ENCODE measurements at regions not wholly inside any gene's neighbourhood (a gene's known extent, or its start where the extent isn't known, plus 50 kb on each side); places are given as distances from the start of the nearest gene placed in this dataset.

GRCh38 chr14:101082036-101082435 is 178.5 kb upstream of the RTL1 start:
- Histone ChIP-seq H3K4me3 (ENCODE audit: low read length) (no peak overlapping the region), H3K79me2 (ENCODE audit: low read length) (no peaks in the 10 kb centered on the region), H3K9ac (ENCODE audit: low read length) (no peak overlapping the region), H3K9me2 (replicated peaks; ENCODE audit: insufficient read depth, low read length) (no peaks in the 10 kb centered on the region), H4K20me1 (ENCODE audit: insufficient read depth, low read length) (no peaks in the 10 kb centered on the region), H3K36me3 (replicated peaks; ENCODE audit: insufficient read depth, low read length) (no peaks in the 10 kb centered on the region), H2AFZ (ENCODE audit: low read length) (no peak overlapping the region), H3K9me3 (replicated peaks; ENCODE audit: insufficient read depth, low read length) (no peaks in the 10 kb centered on the region), H3F3A (ENCODE audit: insufficient read depth, low read length) (no peaks in the 10 kb centered on the region), H3K27ac (ENCODE audit: low read length) (no peak overlapping the region), H3K27me3 (replicated peaks; ENCODE audit: insufficient read depth, low read length) (peaks cover 15% of the 10 kb centered on the region), H3K4me1 (ENCODE audit: low read length) (no peaks in the 10 kb centered on the region), H3K4me2 (ENCODE audit: low read depth, low read length) (no peak overlapping the region)
- no peak for TF ChIP-seq EZH2 (optimal IDR thresholded peaks at IDR 0.05; ENCODE audit: low read depth, low read length)
- TF ChIP-seq, protein P1, sequence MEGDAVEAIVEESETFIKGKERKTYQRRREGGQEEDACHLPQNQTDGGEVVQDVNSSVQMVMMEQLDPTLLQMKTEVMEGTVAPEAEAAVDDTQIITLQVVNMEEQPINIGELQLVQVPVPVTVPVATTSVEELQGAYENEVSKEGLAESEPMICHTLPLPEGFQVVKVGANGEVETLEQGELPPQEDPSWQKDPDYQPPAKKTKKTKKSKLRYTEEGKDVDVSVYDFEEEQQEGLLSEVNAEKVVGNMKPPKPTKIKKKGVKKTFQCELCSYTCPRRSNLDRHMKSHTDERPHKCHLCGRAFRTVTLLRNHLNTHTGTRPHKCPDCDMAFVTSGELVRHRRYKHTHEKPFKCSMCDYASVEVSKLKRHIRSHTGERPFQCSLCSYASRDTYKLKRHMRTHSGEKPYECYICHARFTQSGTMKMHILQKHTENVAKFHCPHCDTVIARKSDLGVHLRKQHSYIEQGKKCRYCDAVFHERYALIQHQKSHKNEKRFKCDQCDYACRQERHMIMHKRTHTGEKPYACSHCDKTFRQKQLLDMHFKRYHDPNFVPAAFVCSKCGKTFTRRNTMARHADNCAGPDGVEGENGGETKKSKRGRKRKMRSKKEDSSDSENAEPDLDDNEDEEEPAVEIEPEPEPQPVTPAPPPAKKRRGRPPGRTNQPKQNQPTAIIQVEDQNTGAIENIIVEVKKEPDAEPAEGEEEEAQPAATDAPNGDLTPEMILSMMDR (IDR thresholded peaks at IDR 0.05; ENCODE audit: low read length), result no peak
- no peak for TF ChIP-seq EZH2phosphoT487 (IDR thresholded peaks at IDR 0.05; ENCODE audit: low read length)
- no peak for DNase-seq

DNA sequence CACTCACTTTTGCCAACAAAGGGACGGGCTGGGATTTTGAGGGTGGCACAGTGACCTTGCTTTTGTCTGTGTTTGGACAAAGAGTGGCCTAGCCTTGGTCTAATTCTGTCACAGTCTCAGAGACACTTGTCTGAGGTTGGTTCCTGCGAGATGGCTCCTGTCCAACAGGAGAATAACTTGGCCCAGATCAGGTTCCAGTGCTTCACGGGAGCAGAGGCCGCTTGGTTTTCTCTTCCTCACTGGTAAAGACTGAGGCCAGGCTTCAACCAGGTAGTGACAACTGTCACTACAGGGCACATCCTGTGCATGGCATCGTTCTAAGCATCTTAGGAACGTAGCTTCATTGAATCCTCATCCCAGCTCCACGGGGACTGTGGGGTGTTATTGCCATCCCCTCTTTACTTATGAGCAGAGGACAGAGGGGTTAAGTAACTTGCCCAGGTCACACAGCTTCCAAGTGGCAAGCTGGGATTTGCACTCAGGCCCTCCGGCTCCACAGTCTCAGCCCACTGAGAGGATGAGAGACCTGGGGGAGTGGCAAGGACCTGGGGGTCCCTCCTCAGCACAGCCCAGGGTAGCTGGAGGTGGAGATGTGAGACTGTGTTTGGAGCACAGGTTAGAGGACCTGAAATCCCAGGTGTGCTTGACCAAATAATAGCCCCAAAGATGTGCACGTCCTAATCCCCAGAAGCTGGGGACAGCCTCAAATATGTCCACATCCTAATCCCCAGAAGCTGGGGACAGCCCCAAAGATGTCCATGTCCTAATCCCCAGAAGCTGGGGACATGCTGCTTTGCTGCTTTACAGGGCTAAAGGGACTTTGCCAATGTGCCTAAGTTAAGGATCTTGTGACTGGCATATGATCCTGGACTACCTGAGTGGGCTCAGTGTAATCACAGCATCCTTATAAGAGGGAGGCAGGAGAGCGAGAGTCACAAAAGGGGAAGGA is 179.2 kb upstream of the RTL1 start:
- H3K4me3 ChIP-seq (ENCODE audit: low read length), result no peak overlapping the region
- no peak for DNase-seq
- peaks cover 8% of the 10 kb centered on the region for H3K27me3 ChIP-seq (replicated peaks; ENCODE audit: insufficient read depth, low read length)
- no peaks in the 10 kb centered on the region for H3K9me3 ChIP-seq (replicated peaks; ENCODE audit: insufficient read depth, low read length)
- H3K9me2 ChIP-seq (replicated peaks; ENCODE audit: insufficient read depth, low read length), result no peaks in the 10 kb centered on the region
- H3K4me2 ChIP-seq (ENCODE audit: low read depth, low read length), result no peak overlapping the region
- H3K4me1 ChIP-seq (ENCODE audit: low read length), result no peaks in the 10 kb centered on the region
- TF ChIP-seq, protein P1 (IDR thresholded peaks at IDR 0.05; ENCODE audit: low read length), result no peak
- TF ChIP-seq EZH2phosphoT487 (IDR thresholded peaks at IDR 0.05; ENCODE audit: low read length) (no peak), EZH2 (optimal IDR thresholded peaks at IDR 0.05; ENCODE audit: low read depth, low read length) (no peak)
- H3K79me2 ChIP-seq (ENCODE audit: low read length), result no peaks in the 10 kb centered on the region
- no peak overlapping the region for H3K9ac ChIP-seq (ENCODE audit: low read length)
- no peaks in the 10 kb centered on the region for H4K20me1 ChIP-seq (ENCODE audit: insufficient read depth, low read length)
- no peak overlapping the region for H3K27ac ChIP-seq (ENCODE audit: low read length)
- no peak overlapping the region for H2AFZ ChIP-seq (ENCODE audit: low read length)
- H3F3A ChIP-seq (ENCODE audit: insufficient read depth, low read length), result no peaks in the 10 kb centered on the region
- no peaks in the 10 kb centered on the region for H3K36me3 ChIP-seq (replicated peaks; ENCODE audit: insufficient read depth, low read length)

DNA sequence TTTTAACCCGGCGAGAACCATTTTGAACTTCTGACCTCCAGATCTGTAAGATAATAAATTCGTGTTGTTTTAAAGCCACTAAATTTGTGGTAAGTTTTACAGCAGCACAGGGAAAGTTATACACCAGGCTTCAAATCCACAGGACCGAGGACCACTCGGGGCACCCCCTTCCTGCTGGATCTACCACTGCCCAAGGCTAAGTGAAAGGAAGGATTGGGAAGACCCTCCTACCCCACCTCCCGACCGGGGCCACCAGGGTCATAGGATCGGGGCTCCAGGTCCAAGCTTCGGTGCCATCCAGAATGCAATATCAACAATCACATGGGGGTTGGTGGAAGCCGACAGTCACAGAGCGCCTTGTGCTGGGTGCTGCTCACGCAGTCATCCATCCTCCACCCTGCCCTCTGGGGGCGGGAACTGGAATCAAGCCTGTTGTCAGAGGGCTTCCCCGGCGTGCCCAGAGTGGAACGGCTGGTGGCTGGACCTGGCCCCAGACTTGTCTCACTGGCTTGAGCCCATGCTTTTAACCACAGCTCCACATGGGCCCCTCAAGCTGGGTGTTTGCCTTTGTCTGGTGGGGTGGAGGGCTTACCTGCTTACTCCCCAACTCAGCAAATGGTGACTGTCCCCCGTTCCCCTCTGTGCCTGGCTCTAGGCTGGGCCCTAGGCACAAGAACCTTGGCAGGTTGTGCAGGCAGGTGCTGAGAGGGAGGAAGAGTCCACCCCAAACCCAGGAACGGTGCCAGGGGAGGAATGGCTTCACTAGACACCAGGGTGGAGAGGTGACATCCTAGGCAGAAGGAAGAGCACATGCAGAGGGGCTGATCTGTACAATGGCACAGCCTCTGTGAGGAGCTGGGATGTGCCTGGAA is 180.3 kb upstream of the RTL1 start:
- H3K27ac ChIP-seq (ENCODE audit: low read length), result no peak overlapping the region
- H3K79me2 ChIP-seq (ENCODE audit: low read length), result no peaks in the 10 kb centered on the region
- no peak for DNase-seq
- peaks cover 7% of the 10 kb centered on the region for H3K27me3 ChIP-seq (replicated peaks; ENCODE audit: insufficient read depth, low read length)
- no peak overlapping the region for H2AFZ ChIP-seq (ENCODE audit: low read length)
- H3K9me3 ChIP-seq (replicated peaks; ENCODE audit: insufficient read depth, low read length), result no peaks in the 10 kb centered on the region
- no peaks in the 10 kb centered on the region for H3F3A ChIP-seq (ENCODE audit: insufficient read depth, low read length)
- no peak overlapping the region for H3K4me3 ChIP-seq (ENCODE audit: low read length)
- no peak for TF ChIP-seq EZH2phosphoT487 (IDR thresholded peaks at IDR 0.05; ENCODE audit: low read length)
- no peak for TF ChIP-seq EZH2 (optimal IDR thresholded peaks at IDR 0.05; ENCODE audit: low read depth, low read length)
- TF ChIP-seq, protein P1 (IDR thresholded peaks at IDR 0.05; ENCODE audit: low read length), result no peak
- H3K36me3 ChIP-seq (replicated peaks; ENCODE audit: insufficient read depth, low read length), result no peaks in the 10 kb centered on the region
- no peaks in the 10 kb centered on the region for H3K9me2 ChIP-seq (replicated peaks; ENCODE audit: insufficient read depth, low read length)
- H3K4me1 ChIP-seq (ENCODE audit: low read length), result no peaks in the 10 kb centered on the region
- H3K4me2 ChIP-seq (ENCODE audit: low read depth, low read length), result no peak overlapping the region
- H3K9ac ChIP-seq (ENCODE audit: low read length), result no peak overlapping the region
- no peaks in the 10 kb centered on the region for H4K20me1 ChIP-seq (ENCODE audit: insufficient read depth, low read length)

Data from MM.1S (cell line).